ENCODE measurements at regions not wholly inside any gene's neighbourhood (a gene's known extent, or its start where the extent isn't known, plus 50 kb on each side); places are given as distances from the start of the nearest gene placed in this dataset.

DNA sequence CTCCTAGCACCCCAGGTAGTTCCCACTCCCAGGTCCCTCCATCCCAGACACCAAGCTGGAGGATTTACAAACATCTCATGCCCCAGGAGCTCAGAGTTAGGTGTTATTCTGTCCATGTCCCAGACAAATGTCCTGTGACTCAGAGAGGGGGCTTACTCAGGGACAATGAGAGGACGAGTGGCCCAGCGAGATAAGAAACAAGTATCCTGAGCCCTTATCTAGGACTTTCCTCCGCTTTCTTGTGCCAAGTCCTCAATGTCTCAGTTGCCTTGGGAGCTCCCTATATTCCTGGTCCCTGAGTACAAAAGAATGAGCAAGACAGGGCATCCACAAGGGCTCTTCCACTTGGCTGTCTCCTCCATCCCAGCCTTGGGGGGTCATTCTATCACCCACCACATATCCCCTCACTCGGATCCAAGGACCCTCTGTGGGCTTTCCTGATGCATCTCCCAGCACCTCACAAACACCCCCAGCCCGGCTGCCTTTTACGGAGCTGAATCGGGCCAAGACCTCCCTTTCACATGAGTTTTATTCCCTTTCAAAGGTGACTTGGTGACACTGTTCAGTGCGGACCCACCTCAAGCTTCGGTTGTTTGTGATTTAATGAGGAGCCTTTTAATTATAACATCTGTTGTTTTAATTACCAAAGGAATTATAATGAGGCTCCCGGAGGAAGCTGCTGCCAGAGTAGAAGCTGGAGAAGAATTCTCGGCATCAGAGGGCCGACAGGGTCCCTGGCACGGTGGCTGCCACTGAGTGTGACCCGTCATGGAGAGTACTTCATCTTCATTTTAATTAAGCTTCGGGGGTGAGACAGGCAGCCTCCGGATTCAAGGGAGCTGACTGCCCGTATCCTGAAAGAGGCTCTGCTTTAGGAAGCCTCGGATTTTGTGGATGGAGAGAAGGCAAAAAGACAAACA is 121.5 kb downstream of the WSCD1 start:
- no peak for DNase-seq (ENCODE audit: low read depth)
- Histone ChIP-seq H3K4me3 (ENCODE audit: low read depth, low read length) (no peak overlapping the region), H3K36me3 (ENCODE audit: control insufficient read depth, insufficient read depth, low read length) (no peaks in the 10 kb centered on the region), H3K27me3 (ENCODE audit: control insufficient read depth, insufficient read depth, low read length) (no peaks in the 10 kb centered on the region)
- TF ChIP-seq, protein P1, sequence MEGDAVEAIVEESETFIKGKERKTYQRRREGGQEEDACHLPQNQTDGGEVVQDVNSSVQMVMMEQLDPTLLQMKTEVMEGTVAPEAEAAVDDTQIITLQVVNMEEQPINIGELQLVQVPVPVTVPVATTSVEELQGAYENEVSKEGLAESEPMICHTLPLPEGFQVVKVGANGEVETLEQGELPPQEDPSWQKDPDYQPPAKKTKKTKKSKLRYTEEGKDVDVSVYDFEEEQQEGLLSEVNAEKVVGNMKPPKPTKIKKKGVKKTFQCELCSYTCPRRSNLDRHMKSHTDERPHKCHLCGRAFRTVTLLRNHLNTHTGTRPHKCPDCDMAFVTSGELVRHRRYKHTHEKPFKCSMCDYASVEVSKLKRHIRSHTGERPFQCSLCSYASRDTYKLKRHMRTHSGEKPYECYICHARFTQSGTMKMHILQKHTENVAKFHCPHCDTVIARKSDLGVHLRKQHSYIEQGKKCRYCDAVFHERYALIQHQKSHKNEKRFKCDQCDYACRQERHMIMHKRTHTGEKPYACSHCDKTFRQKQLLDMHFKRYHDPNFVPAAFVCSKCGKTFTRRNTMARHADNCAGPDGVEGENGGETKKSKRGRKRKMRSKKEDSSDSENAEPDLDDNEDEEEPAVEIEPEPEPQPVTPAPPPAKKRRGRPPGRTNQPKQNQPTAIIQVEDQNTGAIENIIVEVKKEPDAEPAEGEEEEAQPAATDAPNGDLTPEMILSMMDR (IDR thresholded peaks at IDR 0.05; ENCODE audit: insufficient read depth, low read depth, low read length): no peak
- CTCF ChIA-PET: interaction anchor here (0.6 kb wide), 1 partner anchor 92 kb away, joined by 4 read pairs; no protein-coding TSS in a partner anchor
- POLR2A ChIA-PET: no interaction called here

DNA sequence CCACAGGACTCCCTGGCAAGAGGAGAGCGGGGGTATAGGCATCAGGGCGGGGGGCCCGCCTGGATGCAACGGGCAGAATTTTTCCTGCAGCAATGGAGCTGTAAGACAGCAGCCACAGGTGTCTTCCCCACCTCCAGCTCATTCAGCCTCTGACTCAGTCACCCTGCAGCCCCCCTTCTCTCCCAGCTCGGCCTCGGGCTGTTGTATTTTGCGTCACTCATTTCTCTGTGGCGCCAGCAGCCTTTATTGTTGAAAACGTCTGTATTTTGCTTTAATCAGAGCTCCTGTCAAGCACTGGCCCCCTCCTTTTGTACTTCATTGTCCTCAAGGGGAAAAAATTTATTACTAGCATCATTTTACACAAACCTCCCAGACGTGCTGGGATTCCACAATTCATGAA is 117.7 kb downstream of the WSCD1 start:
- ChIA-PET CTCF (no interaction called here), POLR2A (no interaction called here)
- Histone ChIP-seq H3K36me3 (ENCODE audit: control insufficient read depth, insufficient read depth, low read length) (no peaks in the 10 kb centered on the region), H3K4me3 (ENCODE audit: low read depth, low read length) (no peak overlapping the region), H3K27me3 (ENCODE audit: control insufficient read depth, insufficient read depth, low read length) (no peaks in the 10 kb centered on the region)
- no peak for DNase-seq (ENCODE audit: low read depth)
- TF ChIP-seq, protein P1 (IDR thresholded peaks at IDR 0.05; ENCODE audit: insufficient read depth, low read depth, low read length): no peak

DNA sequence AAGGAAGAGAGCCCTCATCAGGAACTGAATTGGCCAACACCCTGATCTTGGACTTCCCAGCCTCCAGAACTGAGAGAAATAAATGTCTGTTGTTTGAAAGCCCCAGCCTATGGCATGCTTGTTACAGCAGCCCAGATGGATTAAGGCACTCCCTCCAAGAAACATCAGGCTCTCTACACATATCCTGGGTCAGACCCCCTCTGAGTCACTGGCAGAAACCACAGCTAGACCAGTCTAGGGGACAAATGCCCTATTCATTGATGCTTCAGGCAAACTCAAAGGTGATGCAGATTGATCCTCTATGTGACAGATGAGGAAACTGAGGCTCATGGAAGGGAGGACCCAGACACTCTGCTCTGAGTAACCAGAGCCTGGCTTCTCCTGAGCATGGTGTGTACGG is 116.8 kb downstream of the WSCD1 start:
- Histone ChIP-seq H3K36me3 (ENCODE audit: control insufficient read depth, insufficient read depth, low read length) (no peaks in the 10 kb centered on the region), H3K4me3 (ENCODE audit: low read depth, low read length) (no peak overlapping the region), H3K27me3 (ENCODE audit: control insufficient read depth, insufficient read depth, low read length) (no peaks in the 10 kb centered on the region)
- DNase-seq (ENCODE audit: low read depth): no peak
- ChIA-PET POLR2A (no interaction called here), CTCF (no interaction called here)
- TF ChIP-seq, protein P1 (IDR thresholded peaks at IDR 0.05; ENCODE audit: insufficient read depth, low read depth, low read length): no peak

DNA sequence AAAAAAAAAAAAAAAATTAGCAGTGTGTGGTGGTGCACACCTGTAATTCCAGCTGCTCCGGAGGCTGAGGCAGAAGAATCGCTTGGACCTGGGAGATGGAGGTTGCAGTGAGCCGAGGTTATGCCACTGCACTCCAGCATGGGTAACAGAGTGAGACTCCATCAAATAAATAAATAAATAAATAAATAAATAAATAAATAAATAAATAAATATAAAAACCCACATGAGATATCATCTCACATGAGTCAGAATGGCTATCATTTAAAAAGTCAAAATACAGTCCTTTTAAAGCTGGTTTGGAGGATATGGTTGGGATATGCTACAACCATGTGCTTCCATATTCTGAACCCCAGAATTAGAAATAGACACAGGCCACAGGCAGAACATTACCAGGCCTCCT is 114.3 kb downstream of the WSCD1 start:
- TF ChIP-seq, protein P1 (IDR thresholded peaks at IDR 0.05; ENCODE audit: insufficient read depth, low read depth, low read length): no peak
- H3K4me3 ChIP-seq (ENCODE audit: low read depth, low read length): no peak overlapping the region
- no peaks in the 10 kb centered on the region for H3K27me3 ChIP-seq (ENCODE audit: control insufficient read depth, insufficient read depth, low read length)
- POLR2A ChIA-PET: no interaction called here
- CTCF ChIA-PET: no interaction called here
- H3K36me3 ChIP-seq (ENCODE audit: control insufficient read depth, insufficient read depth, low read length): no peaks in the 10 kb centered on the region
- DNase-seq (ENCODE audit: low read depth): no peak

DNA sequence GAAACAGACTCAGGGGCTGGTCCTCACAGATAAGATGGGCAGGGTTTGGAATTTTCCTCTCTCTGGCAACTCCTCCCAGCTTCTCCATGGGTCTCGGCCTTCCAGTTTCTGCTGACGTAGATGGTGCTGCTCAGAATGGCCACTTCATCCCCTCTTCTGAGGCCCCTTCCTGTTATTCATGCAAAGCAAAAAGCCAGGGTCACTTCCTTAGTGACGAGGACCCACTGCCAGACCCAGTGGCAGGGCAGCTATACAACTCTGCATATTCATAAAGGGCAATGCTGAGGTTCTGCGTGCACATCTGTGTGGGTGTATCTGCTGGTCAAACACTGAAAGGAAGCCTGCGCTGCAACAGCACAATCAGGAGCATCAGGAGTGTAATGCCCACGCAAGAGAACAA is 108.8 kb downstream of the WSCD1 start:
- CTCF ChIA-PET: no interaction called here
- TF ChIP-seq, protein P1 (IDR thresholded peaks at IDR 0.05; ENCODE audit: insufficient read depth, low read depth, low read length): no peak
- H3K27me3 ChIP-seq (ENCODE audit: control insufficient read depth, insufficient read depth, low read length): 0 out of 2 replicates have a peak, but pooled peaks cover 1% of the 10 kb centered on the region
- POLR2A ChIA-PET: no interaction called here
- no peaks in the 10 kb centered on the region for H3K36me3 ChIP-seq (ENCODE audit: control insufficient read depth, insufficient read depth, low read length)
- no peak for DNase-seq (ENCODE audit: low read depth)
- no peak overlapping the region for H3K4me3 ChIP-seq (ENCODE audit: low read depth, low read length)

Data from BJ (cell line).